H1 (cell line): ENCODE measurements at regions not wholly inside any gene's neighbourhood (a gene's known extent, or its start where the extent isn't known, plus 50 kb on each side); places are given as distances from the start of the nearest gene placed in this dataset.

Experiments used
- CREB1 ChIP-seq: IDR thresholded peaks from 2 replicates; pipeline ENCODE4 v1.6.1; 2012; ENCODE audit warnings: inconsistent platforms
- EZH2 ChIP-seq: fragments of 200-600 bp; sonication (generic); IDR thresholded peaks from 2 replicates; pipeline ENCODE4 v1.7.1; 2012; ENCODE audit warnings: low read depth, mild to moderate bottlenecking, moderate library complexity, low read length, inconsistent platforms; ENCODE audit not compliant: severe bottlenecking

GRCh38 chr10:3719024-3719843, 65.8 kb downstream of the KLF6 start:
- TF ChIP-seq EZH2 (no peak), CREB1 (no peak)
